ENCODE measurements at regions not wholly inside any gene's neighbourhood (a gene's known extent, or its start where the extent isn't known, plus 50 kb on each side); places are given as distances from the start of the nearest gene placed in this dataset.

- DNase-seq = no peak
Measured at GRCh38 chr6:85126485-85127167, 323.3 kb upstream of the NT5E start.

GRCh38 chr6:85125526-85125925 is 324.4 kb upstream of the NT5E start:
- no peak for DNase-seq

GRCh38 chr6:85124472-85125354 is 325.2 kb upstream of the NT5E start:
- DNase-seq = no peak

GRCh38 chr6:85121158-85121557 is 328.7 kb upstream of the NT5E start:
- no peak for DNase-seq

GRCh38 chr6:85118652-85119235 is 331.1 kb upstream of the NT5E start:
- no peak for DNase-seq

GRCh38 chr6:85118233-85118632 is 331.6 kb upstream of the NT5E start:
- no peak for DNase-seq

- no peak for DNase-seq
Measured at GRCh38 chr6:85116475-85116874, 333.4 kb upstream of the NT5E start.

GRCh38 chr6:85115876-85116275 is 334.0 kb upstream of the NT5E start:
- no peak for DNase-seq

- DNase-seq = no peak
Measured at GRCh38 chr6:85115376-85115775, 334.5 kb upstream of the NT5E start.

GRCh38 chr6:85114581-85114935 is 335.3 kb upstream of the NT5E start:
- DNase-seq = no peak

- peak; percentile 26 for DNase-seq
Measured at GRCh38 chr6:85113934-85114580, 335.8 kb upstream of the NT5E start.

GRCh38 chr6:85112540-85112939 is 337.3 kb upstream of the NT5E start:
- DNase-seq = no peak

- no peak for DNase-seq
Measured at GRCh38 chr6:85111481-85112011, 338.3 kb upstream of the NT5E start.

GRCh38 chr6:85110943-85111342 is 338.9 kb upstream of the NT5E start:
- no peak for DNase-seq

- DNase-seq = no peak
Measured at GRCh38 chr6:85107701-85108100, 342.2 kb upstream of the NT5E start.

- DNase-seq = no peak
Measured at GRCh38 chr6:85096976-85097375, 332.6 kb upstream of the TBX18 start.

- no peak for DNase-seq
Measured at GRCh38 chr6:85092226-85092625, 327.8 kb upstream of the TBX18 start.

- DNase-seq = no peak
Measured at GRCh38 chr6:85089255-85089654, 324.9 kb upstream of the TBX18 start.

GRCh38 chr6:85085875-85086274 is 321.5 kb upstream of the TBX18 start:
- DNase-seq = no peak

- no peak for DNase-seq
Measured at GRCh38 chr6:85081102-85081501, 316.7 kb upstream of the TBX18 start.

GRCh38 chr6:85079761-85080160 is 315.4 kb upstream of the TBX18 start:
- DNase-seq = no peak

GRCh38 chr6:85078058-85078457 is 313.7 kb upstream of the TBX18 start:
- DNase-seq = no peak

- no peak for DNase-seq
Measured at GRCh38 chr6:85077098-85077497, 312.7 kb upstream of the TBX18 start.

Measured in NCI-H1105 (cell line).